Vagina (tissue), 2 donors: ENCODE measurements at regions not wholly inside any gene's neighbourhood (a gene's known extent, or its start where the extent isn't known, plus 50 kb on each side); places are given as distances from the start of the nearest gene placed in this dataset.

Experiments
- CTCF ChIP-seq, 3 experiments: fragments of 450-650 bp in 2 of 3; fragments of 200-600 bp in 1 of 3; sonication (generic) in 1 of 3; IDR thresholded peaks; one replicate each; pipeline ENCODE4 v1.5.1; 2017 to 2019; ENCODE audit warnings: antibody characterized with exemption in 3 of 3, mild to moderate bottlenecking in 2 of 3, moderate library complexity in 2 of 3
- POLR2A ChIP-seq, 2 donors: fragments of 450-650 bp; IDR thresholded peaks; one replicate each; pipeline ENCODE4 v1.6.1; 2017; ENCODE audit warnings: antibody characterized with exemption in 2 of 2, mild to moderate bottlenecking in 2 of 2, moderate library complexity in 2 of 2

- TF ChIP-seq POLR2A (IDR thresholded peaks at IDR 0.05) = no peak
- TF ChIP-seq CTCF (IDR thresholded peaks at IDR 0.05) = no peak
Observed at GRCh38 chr5:128673000-128673399, 135.0 kb upstream of the FBN2 start.
